Activated CD4-positive, alpha-beta T cell treated with anti-CD3 and anti-CD28 coated beads, Interleukin-2, Interleukin-6, amounts not matched to agents 100 ng/mL and 50 ng/mL, durations not matched to agents 16 hours and 8 hours (primary cell): ENCODE measurements at regions not wholly inside any gene's neighbourhood (a gene's known extent, or its start where the extent isn't known, plus 50 kb on each side); places are given as distances from the start of the nearest gene placed in this dataset.

Experiments
- DNase-seq: peaks from one replicate; pipeline ENCODE4 v3.0.0-alpha.2; 2020

DNA sequence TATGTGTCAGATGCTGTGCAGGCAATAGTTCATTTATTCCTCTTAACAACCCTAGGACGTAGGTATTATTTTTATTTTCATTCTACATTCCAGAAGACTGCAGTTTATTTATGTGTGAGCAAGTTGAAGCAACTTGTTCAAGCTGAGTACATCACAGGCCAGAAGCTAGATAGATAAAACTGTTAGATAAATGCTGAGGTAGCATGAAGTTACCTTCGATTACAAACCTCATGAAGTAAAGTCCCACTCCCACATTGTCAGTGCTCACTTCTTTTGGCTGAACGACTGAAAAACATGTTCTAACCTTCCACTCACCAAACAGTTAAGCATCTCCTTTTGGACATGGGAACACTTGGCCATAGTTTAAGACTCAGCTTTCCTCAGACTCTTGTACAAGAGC lies 439.2 kb downstream of the TNS1 start:
- DNase-seq, result no peak

DNA sequence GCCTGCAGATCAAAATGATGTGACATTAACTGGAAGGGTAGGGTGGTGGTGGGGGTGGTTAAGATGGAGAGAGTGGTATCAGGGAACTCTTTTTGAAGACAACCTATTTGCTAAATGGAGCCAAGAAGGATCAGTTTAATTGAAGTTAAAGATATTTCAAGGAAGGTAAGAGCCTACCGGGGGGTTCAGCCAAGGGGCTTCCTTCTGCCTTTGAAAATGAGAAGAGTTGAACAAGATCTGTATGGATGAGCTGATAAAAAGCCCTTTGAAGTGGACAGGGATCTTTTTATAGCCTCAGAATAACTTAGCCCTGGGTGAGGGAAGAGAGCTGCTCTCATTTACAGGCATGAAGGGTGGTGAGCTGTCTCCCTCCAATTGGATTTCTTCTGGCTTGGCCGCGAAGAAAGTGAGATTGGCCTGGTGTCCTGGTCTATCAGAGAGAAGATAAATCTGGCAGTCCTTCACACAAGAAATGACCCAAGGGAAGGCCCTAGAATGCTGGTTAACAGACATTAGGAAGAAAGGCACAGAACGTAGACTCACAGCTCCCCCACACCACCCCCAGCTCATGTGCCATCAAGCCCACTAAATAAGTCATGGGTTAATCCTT lies 439.8 kb downstream of the TNS1 start:
- DNase-seq, result no peak

DNA sequence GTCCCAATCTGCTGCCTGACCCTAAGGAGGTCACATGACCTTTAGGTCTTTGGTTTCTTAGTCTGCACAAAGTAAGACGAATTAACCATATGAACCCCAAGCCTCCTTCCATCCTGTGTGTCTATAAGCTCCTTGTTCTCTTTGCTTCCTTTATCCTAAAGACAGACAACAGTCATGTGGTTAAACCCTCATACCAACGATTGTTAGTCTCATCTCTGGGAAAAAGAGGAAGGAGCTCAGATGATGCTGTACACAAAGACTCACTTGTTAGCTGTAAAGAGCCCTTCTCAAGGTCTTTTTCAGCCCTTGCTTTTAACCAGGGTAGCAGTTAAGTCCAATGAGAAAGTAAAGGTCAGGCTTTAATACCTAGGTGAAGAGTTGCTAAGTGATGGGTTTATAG lies 443.7 kb downstream of the TNS1 start:
- no peak for DNase-seq

DNA sequence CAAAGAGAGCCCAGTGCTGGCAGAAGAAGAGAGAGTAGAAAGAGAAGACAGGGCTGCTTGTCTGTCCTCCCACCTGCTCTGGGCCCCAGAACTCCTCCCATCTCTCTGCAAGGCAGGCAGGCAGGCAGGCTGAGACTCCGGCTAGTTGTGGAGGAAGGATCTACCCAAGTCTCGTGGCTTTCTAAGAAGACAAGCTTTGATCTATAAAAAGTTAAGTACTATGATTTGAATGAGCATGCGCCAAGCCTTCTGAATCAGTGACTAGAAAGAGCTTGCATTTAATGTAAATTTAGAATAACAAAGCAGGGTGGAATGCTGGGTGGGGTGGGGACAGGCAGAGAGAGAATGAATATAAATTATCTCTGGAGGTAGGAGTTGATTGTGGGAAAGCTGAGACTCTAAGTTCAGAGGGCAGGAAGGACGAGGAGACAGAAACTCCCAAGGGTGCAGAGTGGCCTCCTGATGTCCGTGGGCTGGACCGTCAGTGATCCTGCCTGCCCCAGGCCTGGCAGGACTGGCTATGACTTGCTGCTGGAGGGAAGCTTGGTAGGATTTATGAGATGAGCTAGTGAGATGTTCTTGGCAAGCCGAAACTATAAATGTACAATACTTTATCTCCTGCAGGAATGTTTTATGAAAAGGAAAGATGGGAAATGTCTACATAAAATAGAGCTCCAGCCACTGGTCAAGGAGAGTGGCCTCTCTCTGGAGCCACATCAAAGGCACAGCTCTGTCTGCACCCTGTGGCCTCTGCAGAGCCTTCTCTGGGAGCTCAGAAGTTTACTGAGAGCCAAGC lies 447.5 kb downstream of the TNS1 start:
- DNase-seq, result no peak

DNA sequence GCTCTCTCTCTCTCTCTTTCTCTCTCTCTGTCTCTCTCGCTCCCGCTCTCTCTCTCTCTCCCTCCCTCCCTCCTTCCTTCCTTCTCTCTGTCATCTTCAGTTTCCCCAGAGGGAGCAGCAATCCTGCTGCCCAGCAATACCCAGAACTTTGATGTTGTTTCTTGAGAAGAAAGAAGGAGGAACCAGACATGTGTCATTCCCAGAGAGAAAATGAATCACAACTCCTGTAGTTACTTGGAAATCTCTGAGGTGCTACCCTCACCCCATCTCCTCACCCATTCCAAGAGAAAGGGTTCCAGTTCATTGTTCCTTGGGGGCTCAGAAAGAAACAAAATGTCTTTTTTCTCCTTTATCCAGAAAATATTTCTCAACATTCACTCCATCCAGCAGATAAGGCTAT lies 449.1 kb downstream of the TNS1 start:
- DNase-seq, result no peak

DNA sequence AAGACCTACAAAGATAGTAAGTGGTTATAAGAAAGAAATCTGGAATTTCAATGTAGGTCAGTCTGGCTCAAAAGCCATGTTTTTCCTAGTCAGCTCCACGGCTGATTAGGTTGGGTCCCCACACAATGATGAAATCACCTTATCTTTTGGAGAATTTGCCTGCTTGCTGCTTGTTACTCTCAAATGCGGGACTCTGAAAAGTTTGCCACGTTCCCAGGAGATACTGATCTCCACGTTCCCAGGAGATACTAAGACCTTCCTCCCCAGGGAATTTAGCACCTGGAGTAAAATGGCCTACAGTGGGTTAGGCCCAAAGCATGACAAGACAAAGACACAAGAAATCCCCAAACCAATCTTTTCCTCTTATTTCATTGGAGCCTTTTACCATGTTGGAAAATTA lies 449.6 kb downstream of the TNS1 start:
- no peak for DNase-seq

DNA sequence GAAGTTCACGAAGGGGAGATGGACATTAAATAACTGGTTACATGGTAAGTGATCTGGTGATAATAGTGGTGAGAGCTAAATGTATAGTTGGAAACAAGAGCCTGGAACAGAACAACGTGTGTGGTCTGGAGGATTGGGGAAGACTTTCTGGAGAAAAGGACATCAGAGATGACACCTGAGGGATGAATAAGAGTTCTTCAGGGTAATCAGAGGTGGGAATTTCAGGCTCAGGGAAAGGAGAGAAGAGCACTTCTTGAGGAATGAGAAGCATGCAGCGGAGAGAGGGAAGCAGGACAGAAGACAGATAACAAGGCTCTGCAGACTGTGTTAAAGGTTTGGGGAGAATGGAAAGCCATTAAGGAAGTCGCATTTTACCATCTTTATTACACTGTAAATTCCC lies 450.7 kb downstream of the TNS1 start:
- no peak for DNase-seq

DNA sequence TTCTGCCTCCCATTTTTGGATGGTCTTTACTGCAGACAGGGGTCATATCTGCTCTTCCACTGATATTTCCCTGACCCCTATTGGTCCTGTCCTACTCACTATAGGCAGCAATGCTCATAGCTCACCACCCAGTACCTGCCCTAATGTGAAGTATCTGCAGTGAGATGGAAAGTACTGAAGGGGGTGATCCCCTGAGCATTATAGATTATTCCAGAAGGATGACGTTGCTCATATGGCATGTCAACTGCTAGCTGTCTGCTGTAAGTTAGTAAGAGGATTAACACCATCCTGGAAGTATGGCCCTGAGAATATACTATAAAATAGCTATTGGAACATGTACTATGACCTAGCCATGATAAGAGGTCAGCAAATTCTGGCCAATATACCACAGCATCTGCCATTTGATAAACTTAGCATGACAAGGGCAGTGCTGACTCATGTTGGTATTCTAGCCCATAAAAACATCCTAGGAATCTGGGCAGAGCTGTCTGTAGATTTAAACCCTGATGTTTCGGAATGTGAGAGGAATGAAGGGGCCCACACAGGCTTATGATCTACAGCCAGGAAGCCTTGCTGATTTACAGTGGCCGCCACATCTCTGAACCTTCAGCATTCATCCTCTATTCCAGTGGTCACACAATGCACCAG lies 451.4 kb downstream of the TNS1 start:
- no peak for DNase-seq

DNA sequence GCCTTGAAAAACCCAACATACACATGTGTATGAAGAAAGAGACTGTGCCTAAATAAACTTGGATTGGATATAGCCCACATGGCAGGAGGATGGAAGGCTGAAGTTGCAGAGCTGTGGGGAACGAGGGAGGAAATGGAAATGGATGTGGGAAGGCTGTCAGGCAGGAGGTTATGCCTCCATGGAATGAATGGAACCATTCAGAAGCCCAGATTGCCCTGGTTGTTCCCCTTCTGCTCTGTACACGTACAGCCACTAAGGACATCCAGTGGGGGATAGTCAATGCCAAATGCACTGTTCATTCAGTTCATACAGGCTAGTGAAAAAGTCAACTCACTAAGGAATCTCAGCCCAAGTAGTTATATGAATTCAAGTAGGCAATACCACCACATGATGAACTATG lies 463.7 kb downstream of the TNS1 start:
- DNase-seq, result no peak

DNA sequence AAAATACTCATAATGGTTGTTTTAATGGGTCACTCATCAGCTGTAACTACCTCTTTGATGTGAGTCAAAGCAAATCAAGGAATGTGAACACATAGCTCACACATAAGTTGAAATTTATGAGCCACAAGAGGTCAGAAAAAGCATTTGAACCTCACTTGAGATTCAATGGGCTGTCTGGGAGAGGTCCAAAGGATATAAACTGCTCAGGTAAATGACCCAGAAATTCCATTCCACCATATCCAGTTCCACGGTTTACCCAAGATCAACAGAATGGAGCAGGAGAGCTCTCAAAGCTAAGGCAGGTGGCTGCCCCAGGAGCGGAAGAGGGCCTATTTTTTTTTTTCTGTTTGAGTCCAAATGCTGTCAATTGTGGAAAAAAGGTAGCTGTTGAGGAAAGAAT lies 464.1 kb downstream of the TNS1 start:
- DNase-seq, result no peak

DNA sequence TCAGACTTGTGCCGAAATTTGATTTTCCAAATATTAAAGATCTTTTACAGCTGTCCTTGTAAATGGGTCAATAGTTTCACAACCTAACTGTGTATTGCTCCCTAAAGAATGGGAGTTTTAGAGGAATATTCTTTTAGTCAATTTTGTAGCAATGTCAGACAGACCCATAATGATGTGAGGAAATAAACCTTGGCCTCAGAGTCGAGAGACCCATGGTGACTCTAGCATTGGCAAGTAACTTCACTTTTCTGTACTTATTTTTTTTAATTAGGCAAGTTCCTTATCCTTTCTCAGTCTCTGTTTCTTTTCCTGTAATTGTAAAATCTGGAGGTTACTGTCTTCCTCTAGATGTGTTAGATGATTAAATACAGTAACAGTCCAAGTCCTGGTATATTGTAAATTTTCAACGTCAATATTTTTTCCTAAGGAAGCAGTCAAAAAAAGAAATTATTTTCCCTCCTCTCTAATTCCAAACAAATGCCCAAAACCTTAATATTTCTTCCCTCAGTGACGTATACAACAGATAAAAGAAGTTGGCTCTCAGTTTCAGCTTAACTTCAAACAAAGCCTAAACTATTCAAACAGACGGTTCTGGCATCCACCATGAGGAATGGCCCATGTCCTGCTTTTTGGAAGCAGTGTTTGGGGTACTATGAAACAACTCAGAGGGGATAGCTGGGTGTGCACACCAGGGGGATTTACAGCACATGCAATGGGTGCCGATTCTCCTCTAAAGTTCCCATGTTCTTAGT lies 466.7 kb downstream of the TNS1 start:
- DNase-seq, result no peak

DNA sequence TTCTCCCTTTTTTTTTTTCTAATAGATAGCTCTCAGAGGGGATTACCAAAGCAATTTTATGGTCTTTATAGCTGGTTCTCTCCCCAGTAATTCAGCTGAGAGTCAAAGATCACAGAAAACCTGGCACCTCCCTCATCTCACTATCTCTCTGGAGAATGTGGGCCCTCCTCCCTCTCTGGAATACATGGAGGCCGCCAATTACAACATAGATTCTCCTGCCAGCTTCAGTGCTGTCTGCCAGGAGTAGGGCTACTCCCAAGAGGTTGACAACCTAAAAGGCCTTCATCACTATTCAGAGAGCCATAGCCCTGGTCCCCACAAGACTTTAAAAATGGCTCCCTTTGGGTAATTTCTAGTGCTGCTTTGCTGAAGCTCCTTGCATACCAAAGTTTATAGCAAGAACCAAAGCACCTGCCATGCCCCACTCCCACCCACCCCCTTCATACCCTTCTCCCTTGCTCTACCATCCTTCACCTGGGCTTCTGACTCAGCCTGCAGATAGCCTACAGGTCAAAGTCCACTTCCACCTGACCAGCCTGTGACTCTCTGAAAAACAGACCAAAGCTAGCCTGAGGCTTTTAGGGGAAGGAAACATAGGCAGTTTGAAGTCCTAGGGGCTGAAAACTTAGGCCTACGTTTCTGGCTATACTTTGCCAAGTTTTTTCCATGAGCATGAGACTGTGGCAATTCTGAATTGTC lies 472.3 kb downstream of the TNS1 start:
- DNase-seq, result no peak

DNA sequence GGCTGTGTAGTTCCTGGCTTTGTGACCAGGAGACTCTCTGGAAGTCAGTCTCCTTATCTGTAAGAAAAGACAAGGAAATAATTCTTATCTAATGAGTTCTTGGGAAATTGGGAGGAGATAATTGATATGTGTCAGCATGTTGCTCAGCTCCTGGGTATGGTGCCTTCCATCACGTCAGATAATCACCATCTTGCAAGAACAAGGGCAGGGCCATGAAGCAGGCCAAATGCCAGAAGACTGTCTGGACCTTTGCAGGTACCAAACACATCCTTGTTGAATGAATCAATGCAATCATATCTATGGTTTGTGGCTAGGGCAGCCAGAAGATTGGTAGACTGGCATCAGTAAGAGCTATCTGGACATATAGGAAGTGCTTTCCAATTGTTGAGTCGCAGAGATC lies 473.5 kb downstream of the TNS1 start:
- DNase-seq, result no peak

DNA sequence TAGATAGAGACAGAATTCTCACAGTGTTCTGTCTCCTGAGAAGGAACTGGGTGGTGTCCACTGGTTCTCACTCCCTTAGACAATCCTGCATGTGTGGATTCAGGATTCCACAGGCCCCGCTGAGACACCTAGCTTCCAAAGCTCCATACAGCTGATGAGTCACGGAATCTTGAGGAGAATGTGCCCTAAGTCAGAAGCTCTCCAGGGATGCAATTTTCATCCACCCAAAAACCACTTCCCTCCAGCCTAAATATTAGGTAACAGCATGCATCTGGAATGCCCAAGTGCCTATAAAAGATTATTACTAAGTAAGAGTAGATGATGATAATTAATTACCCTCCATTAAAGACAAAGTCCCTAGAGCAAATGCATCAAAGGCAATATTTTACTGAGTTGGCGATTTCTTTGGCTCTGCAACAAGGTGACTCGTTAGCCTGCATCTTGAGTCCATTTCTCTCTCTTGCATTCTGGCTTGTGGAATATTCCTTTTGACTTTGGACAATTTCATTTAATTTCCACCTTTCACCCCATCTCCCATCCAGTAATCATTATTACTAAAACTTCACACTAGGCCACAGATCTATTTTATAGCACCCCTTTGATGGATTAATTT lies 475.1 kb downstream of the TNS1 start:
- DNase-seq, result no peak

DNA sequence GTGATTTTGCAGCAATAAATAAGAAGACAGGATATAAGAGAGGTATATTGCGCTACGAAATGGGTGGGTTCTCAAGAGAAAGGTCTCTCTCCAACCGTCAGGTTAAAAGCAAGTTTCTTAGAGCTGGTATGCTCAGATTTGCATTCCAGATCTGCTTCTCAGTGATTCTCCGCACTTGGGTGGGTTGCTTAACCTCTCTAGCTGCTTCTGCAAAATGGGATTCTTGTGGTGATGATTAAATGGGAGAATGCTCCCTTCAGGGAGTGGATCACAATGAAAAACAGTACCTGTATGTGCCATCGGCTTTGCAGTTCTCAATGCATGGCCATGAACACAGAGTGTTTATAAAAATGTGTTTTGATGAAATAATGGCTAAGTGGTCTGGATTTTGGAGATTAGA lies 477.7 kb downstream of the TNS1 start:
- no peak for DNase-seq

DNA sequence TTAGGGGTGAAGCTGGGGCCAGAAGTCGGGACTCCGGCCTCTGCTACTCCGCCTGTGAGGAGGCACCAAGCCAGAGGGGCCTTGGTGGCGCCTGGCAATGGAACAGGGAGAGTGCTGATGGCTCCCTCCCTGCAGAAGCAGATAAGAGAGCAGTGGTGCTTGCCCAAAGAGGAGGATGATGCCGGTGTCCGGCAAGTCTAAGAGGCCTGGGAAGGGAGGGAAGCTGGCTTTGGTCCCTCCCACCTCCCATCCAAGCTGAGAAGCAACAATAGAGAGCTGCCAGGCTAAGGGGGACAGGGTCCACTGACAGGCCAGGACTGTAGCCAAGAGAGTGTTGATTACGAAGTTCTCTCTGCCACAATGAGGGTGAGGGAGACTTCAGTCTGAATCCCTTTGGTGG lies 479.5 kb downstream of the TNS1 start:
- no peak for DNase-seq

DNA sequence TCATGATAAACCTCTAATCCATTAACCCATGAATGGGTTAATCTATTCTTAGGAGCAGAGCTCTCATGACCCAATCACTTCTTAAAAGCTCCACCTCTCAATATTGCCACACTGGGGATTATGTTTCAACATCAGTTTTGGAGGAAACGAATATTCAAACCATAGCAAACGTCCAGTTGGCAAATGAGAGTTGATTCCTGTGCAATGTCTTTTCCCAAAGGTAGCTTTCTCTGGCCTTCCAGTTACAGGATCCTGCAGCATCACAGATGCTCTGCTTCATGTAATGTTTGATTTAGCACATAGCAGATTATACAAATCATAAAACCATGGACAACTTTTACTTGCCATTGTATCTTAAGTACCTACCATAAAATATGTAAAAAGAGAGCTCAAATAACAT lies 481.0 kb downstream of the TNS1 start:
- no peak for DNase-seq

DNA sequence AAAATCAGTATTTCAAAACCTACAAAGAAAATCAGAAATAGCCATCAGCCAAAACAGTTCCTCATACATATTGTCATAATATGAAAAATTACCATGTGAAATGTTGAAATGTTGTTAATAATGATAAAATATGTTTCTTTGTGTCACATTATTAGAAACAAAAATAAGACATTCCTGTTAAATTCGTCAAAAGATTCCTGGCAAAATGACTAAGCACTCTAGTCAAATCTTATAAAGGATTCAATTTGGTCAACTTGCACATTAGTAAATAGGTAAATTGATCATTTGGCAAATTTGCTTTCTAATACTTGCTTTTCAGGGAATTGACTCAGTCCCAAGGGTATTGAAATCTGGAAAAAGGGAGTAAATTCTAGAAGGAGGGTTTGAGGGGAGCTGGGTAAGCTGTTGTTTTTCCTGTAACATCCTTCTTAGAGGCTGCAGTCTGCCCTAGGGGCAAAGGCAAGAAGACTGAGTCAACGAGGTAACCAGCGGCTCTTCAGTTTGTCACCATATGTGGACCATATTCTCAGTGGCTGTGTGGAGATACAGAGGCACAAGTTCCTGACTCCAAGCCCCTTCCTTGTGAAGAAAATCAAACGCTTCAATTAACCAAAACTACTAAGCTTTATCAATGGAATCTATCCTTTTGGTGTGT lies 482.3 kb downstream of the TNS1 start:
- no peak for DNase-seq

DNA sequence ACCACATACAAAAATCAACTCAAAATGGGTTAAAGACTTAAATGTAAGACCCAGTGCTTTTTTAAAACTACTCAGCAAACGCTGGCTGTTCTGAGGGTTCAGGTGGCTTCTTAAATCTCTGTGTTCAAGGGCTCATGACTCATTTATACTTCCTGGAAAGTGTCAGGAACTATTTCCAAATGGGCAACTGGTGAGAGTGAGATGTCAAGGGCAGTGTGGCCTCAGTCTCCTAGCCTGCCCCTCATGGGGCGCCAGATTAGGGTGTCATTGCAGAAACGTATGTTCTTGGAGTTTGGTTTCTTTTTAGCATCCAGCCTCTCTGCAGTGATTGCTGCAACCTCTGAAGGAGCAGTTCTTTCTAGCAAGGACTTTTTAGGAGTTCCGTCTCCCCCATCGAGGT lies 485.4 kb downstream of the TNS1 start:
- DNase-seq, result no peak

DNA sequence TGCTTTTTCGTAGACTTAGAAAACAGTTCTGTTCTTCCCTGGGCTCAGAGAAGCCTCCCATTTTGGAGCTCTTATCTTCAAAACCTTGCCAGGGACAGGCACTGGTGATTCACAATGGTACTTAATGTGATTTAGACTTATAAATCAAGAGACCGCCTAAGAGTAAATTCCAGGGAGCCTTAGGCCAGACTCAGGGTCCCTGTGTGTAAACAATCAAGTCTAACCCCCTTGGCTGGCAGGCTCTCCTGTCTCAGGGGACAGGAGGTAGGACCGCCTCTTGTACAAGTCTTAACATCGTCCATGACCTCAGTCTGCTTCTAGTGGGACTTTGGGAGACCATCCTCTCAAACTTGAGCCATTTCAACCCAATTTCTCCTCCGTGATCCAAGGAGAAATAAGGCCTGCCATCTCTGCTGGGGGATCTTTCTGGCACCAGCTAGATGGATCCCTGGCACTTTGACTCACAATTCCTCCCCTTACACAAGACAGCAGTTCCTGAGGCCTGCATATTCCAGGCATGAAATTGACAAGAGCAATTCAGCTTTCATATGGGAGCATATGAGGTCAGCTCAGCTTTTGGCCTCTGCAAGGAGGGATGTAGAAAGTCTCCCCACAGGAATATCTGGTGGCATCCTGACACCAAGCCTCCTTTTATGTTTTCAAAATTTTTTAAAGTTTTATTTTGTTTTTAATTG lies 487.0 kb downstream of the TNS1 start:
- no peak for DNase-seq

DNA sequence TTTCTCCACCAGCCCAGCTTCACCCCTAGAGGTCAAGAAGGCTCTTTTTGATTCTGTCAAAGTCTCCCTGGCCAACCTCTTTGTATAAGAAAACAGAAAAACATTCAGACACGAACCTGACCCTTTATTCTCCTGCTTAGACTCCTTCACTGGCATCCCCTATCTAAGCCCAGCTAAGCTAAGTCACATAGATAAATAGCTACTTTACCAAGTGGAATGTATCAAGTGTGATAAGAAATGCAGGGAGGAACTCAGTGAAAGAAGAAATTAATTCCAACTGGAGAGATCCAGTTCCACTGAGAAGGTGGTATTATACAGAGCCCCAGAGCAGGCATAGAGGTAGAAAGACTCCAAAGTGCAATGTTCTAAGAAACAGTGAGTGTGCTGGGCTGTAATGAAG lies 489.5 kb downstream of the TNS1 start:
- DNase-seq, result no peak
